Ascending aorta (tissue), 2 donors: ENCODE measurements at regions not wholly inside any gene's neighbourhood (a gene's known extent, or its start where the extent isn't known, plus 50 kb on each side); places are given as distances from the start of the nearest gene placed in this dataset.

Experiments used
- DNase-seq, 2 donors: peaks; one replicate each; pipeline ENCODE4 v3.0.0-alpha.2; 2019; ENCODE audit warnings: low spot score in 2 of 2
- H3K27ac ChIP-seq, 2 donors: fragments of 200-600 bp; sonication (generic); one replicate each; pipeline ENCODE4 v1.5.1; 2016 to 2017; ENCODE audit warnings: mild to moderate bottlenecking in 1 of 2
- H3K27me3 ChIP-seq: fragments of 200-600 bp; sonication (generic); one replicate; pipeline ENCODE4 v1.5.1; 2017
- H3K36me3 ChIP-seq, 2 donors: fragments of 200-600 bp; sonication (generic); one replicate each; pipeline ENCODE4 v1.5.1; 2016
- H3K4me1 ChIP-seq, 2 donors: fragments of 200-600 bp; sonication (generic); one replicate each; pipeline ENCODE4 v1.5.1; 2016 to 2017; ENCODE audit warnings: mild to moderate bottlenecking in 1 of 2
- H3K4me3 ChIP-seq, 2 donors: fragments of 200-600 bp; sonication (generic); one replicate each; pipeline ENCODE4 v1.5.1; 2016 to 2017; ENCODE audit warnings: mild to moderate bottlenecking in 1 of 2
- H3K9me3 ChIP-seq, 2 donors: fragments of 200-600 bp; sonication (generic); one replicate each; pipeline ENCODE4 v1.5.1; 2016
- intact Hi-C: fragments of 100-400 bp; cut with DNase I; formaldehyde crosslinking; loops from one replicate; pipeline ENCODE4 v1.15.1; 2023
- TF ChIP-seq, protein P1 (sequence below), 3 experiments: fragments of 200-600 bp in 2 of 3; fragments of 450-650 bp in 1 of 3; sonication (generic) in 2 of 3; IDR thresholded peaks; one replicate each; pipeline ENCODE4 v1.5.1; 2016 to 2019; ENCODE audit warnings: antibody characterized with exemption in 3 of 3, mild to moderate bottlenecking in 1 of 3, moderate library complexity in 1 of 3

- Histone ChIP-seq H3K4me1 (no peaks in the 10 kb centered on the region), H3K27ac (no peak overlapping the region), H3K4me3 (no peak overlapping the region), H3K27me3 (no peaks in the 10 kb centered on the region), H3K9me3 (no peaks in the 10 kb centered on the region), H3K36me3 (no peaks in the 10 kb centered on the region)
- no peak for DNase-seq
- intact Hi-C loops, result no loop called here
- TF ChIP-seq, protein P1, sequence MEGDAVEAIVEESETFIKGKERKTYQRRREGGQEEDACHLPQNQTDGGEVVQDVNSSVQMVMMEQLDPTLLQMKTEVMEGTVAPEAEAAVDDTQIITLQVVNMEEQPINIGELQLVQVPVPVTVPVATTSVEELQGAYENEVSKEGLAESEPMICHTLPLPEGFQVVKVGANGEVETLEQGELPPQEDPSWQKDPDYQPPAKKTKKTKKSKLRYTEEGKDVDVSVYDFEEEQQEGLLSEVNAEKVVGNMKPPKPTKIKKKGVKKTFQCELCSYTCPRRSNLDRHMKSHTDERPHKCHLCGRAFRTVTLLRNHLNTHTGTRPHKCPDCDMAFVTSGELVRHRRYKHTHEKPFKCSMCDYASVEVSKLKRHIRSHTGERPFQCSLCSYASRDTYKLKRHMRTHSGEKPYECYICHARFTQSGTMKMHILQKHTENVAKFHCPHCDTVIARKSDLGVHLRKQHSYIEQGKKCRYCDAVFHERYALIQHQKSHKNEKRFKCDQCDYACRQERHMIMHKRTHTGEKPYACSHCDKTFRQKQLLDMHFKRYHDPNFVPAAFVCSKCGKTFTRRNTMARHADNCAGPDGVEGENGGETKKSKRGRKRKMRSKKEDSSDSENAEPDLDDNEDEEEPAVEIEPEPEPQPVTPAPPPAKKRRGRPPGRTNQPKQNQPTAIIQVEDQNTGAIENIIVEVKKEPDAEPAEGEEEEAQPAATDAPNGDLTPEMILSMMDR (IDR thresholded peaks at IDR 0.05), result no peak
These were observed 175.6 kb downstream of the IRX2 start for GRCh38 chr5:2575871-2576270.

- intact Hi-C loops, result no loop called here
- no peak overlapping the region for H3K4me3 ChIP-seq
These were observed 176.2 kb downstream of the IRX2 start for GRCh38 chr5:2575292-2575691.

GRCh38 chr5:2574155-2574554 is 177.3 kb downstream of the IRX2 start:
- H3K27me3 ChIP-seq, result no peaks in the 10 kb centered on the region
- no peak for DNase-seq
- no peaks in the 10 kb centered on the region for H3K36me3 ChIP-seq

More at GRCh38 chr5:2575292-2575691, 176.2 kb downstream of the IRX2 start:
- no peaks in the 10 kb centered on the region for H3K9me3 ChIP-seq
- no peaks in the 10 kb centered on the region for H3K27me3 ChIP-seq
- no peaks in the 10 kb centered on the region for H3K36me3 ChIP-seq
- TF ChIP-seq, protein P1 (IDR thresholded peaks at IDR 0.05), result no peak
- no peaks in the 10 kb centered on the region for H3K4me1 ChIP-seq
- DNase-seq, result no peak
- no peak overlapping the region for H3K27ac ChIP-seq

DNA sequence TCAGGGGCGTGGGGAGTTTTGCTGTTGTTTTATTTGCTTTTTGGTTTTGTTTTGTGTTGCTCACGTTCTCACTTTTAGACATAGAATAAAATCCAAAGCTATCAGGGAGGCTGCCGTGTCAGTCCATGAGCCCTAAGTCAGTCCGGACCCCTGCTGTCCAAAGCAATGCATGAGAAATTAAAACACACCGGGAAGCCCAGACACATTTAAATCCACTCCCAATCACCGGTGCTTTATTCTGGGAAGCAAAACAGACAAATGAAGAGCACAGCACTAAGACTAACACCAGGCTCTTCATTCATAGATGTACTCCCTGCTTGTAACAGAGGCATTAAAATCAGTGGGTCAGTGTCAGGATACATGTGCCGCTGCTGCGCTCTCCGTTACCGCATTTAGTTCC is 180.9 kb downstream of the IRX2 start:
- DNase-seq, result no peak
- H3K27ac ChIP-seq, result no peak overlapping the region
- H3K27me3 ChIP-seq, result no peaks in the 10 kb centered on the region
- TF ChIP-seq, protein P1 (IDR thresholded peaks at IDR 0.05), result no peak
- intact Hi-C loops, result no loop called here
- no peaks in the 10 kb centered on the region for H3K4me1 ChIP-seq
- H3K9me3 ChIP-seq, result no peaks in the 10 kb centered on the region
- H3K4me3 ChIP-seq, result no peak overlapping the region
- no peaks in the 10 kb centered on the region for H3K36me3 ChIP-seq

More at GRCh38 chr5:2574155-2574554, 177.3 kb downstream of the IRX2 start:
- intact Hi-C loops, result no loop called here
- no peak overlapping the region for H3K27ac ChIP-seq
- no peaks in the 10 kb centered on the region for H3K9me3 ChIP-seq
- TF ChIP-seq, protein P1 (IDR thresholded peaks at IDR 0.05), result no peak
- no peaks in the 10 kb centered on the region for H3K4me1 ChIP-seq
- H3K4me3 ChIP-seq, result no peak overlapping the region

GRCh38 chr5:2569774-2570542 is 181.5 kb downstream of the IRX2 start:
- no peak overlapping the region for H3K27ac ChIP-seq
- H3K4me1 ChIP-seq, result no peaks in the 10 kb centered on the region
- H3K9me3 ChIP-seq, result no peaks in the 10 kb centered on the region
- TF ChIP-seq, protein P1 (IDR thresholded peaks at IDR 0.05), result no peak
- no peaks in the 10 kb centered on the region for H3K27me3 ChIP-seq
- no peak for DNase-seq
- no peak overlapping the region for H3K4me3 ChIP-seq
- intact Hi-C loops, result no loop called here
- H3K36me3 ChIP-seq, result no peaks in the 10 kb centered on the region
